ENCODE measurements at regions not wholly inside any gene's neighbourhood (a gene's known extent, or its start where the extent isn't known, plus 50 kb on each side); places are given as distances from the start of the nearest gene placed in this dataset.
"Not testable (repeated sequence)": the region's sequence is repeated elsewhere in the genome, so short reads cannot be mapped to it uniquely, and the experiment has no call there.

- not testable (repeated sequence) for TF ChIP-seq CTCF (conservative IDR thresholded peaks at IDR 0.05); ZFX (IDR thresholded peaks at IDR 0.05)
These were observed 88.5 kb upstream of the ZSCAN2 start for GRCh38 chr15:84512324-84512723.
